ENCODE measurements at regions not wholly inside any gene's neighbourhood (a gene's known extent, or its start where the extent isn't known, plus 50 kb on each side); places are given as distances from the start of the nearest gene placed in this dataset.

GRCh38 chr3:162175878-162176277 lies 679.3 kb downstream of the OTOL1 start:
- Histone ChIP-seq H3K27me3 (replicated peaks; ENCODE audit: insufficient read depth) (no peaks in the 10 kb centered on the region), H3K27ac (no peak overlapping the region), H3K9me3 (no peaks in the 10 kb centered on the region), H3K36me3 (no peaks in the 10 kb centered on the region), H3K4me1 (ENCODE audit: control insufficient read depth in 1 of 2, low read depth in 2 of 2) (no peaks in the 10 kb centered on the region), H3K4me3 (no peak overlapping the region)
- ATAC-seq (ENCODE audit: insufficient number of reproducible peaks, low FRiP score, low read depth), result no peak
- DNase-seq (ENCODE audit: low spot score), result no peak
- no peak for TF ChIP-seq CTCF (IDR thresholded peaks at IDR 0.05)

DNA sequence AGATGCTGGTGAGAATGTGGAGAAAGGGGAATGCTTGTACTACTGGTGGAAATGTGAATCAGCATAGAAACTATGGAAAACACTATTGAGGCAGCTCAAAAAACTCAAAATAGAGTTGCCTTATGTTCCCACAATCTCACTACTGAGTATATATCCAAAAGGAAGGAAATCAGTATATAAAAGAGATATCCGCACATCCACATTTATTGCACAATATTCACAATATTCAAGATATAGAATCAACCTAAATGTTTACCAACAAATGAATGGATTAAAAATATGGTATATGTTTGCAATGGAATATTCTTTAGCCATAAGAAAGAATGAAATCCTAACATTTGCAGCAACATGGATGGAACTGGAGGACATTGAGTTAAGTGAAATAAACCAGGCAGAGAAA lies 686.8 kb downstream of the OTOL1 start:
- no peaks in the 10 kb centered on the region for H3K9me3 ChIP-seq
- no peaks in the 10 kb centered on the region for H3K36me3 ChIP-seq
- no peak overlapping the region for H3K4me3 ChIP-seq
- H3K27me3 ChIP-seq (replicated peaks; ENCODE audit: insufficient read depth), result no peaks in the 10 kb centered on the region
- DNase-seq (ENCODE audit: low spot score), result no peak
- no peak for ATAC-seq (ENCODE audit: insufficient number of reproducible peaks, low FRiP score, low read depth)
- no peak for TF ChIP-seq CTCF (IDR thresholded peaks at IDR 0.05)
- H3K4me1 ChIP-seq (ENCODE audit: control insufficient read depth in 1 of 2, low read depth in 2 of 2), result no peaks in the 10 kb centered on the region
- H3K27ac ChIP-seq, result no peak overlapping the region

DNA sequence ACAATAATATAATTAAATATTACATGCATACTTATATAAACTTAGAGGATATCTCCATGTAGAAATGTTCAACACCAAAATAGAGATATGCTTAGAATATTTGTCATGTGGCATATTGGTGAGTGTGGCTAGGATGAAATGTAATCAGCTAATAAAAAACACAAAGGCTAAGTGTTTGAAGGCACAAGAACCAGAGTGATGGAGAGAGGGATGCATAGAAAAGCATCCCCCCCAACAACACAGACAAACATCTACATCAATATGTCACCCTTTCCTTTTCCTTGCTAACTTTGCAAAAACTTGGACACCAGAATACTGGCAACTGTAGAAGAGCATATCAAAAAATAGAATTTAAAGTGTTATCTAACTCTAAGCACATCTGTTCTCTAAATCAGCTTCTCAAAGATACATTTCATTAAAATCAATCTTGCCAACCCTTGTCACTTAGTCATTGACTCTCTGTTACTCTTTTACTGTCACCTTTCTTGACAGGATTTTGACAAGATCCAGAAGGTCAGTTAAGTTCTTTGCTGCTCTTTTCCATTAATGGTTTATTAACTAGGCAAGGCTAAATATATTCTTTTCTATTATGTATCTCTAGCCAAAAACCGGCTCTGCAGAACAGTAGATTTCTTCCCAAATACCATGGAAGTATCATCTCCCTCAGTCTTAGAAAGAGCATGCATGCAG lies 695.9 kb downstream of the OTOL1 start:
- no peak for TF ChIP-seq CTCF (IDR thresholded peaks at IDR 0.05)
- Histone ChIP-seq H3K27ac (no peak overlapping the region), H3K4me3 (no peak overlapping the region), H3K4me1 (ENCODE audit: control insufficient read depth in 1 of 2, low read depth in 2 of 2) (no peaks in the 10 kb centered on the region), H3K9me3 (no peaks in the 10 kb centered on the region), H3K36me3 (no peaks in the 10 kb centered on the region), H3K27me3 (replicated peaks; ENCODE audit: insufficient read depth) (no peaks in the 10 kb centered on the region)
- ATAC-seq (ENCODE audit: insufficient number of reproducible peaks, low FRiP score, low read depth) (no peak), DNase-seq (ENCODE audit: low spot score) (no peak)

DNA sequence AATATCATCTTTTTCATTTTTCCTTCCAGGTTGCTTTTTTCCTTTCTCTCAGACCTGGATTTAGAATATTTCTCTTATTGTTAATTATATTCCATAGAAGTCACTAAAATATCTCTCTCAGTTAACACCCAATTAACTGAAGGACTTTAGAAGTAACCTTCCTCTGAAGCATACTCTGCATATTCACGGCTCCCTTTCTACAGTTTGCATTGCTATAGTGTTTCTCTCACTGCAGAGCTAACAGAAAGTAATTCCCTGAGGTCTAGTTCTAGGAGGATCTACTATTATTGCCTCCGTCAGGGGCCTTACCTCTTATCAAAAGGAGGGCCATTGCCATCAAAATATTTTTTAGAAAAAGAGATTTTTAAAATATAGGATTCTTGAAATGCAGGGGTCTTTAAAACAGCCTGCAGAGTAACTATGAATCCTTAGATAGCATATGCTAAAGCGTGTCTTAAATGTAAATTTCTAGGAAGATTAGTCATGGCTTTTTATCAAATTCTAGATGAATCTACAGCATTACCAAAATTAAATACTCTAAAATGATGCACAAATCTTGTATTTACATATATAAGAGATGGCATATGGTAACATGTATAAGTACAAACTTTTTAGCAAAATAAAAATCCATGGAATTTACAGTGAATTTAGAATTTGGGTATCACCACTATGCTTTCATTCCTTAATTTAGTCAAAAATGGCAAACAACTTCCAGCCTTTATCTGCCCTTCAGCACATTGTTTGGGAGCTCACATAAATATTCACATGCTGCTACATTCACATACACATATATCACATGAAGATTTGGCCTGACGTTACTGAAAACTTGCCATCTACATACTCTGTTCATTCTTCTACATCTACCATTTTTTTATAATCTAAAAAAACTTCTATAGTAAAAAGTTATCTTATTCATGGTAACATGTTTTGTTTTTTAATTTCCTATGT lies 696.8 kb downstream of the OTOL1 start:
- Histone ChIP-seq H3K4me3 (no peak overlapping the region), H3K9me3 (no peaks in the 10 kb centered on the region), H3K27me3 (replicated peaks; ENCODE audit: insufficient read depth) (no peaks in the 10 kb centered on the region), H3K4me1 (ENCODE audit: control insufficient read depth in 1 of 2, low read depth in 2 of 2) (no peaks in the 10 kb centered on the region), H3K36me3 (no peaks in the 10 kb centered on the region), H3K27ac (no peak overlapping the region)
- TF ChIP-seq CTCF (IDR thresholded peaks at IDR 0.05), result no peak
- DNase-seq (ENCODE audit: low spot score) (no peak), ATAC-seq (ENCODE audit: insufficient number of reproducible peaks, low FRiP score, low read depth) (no peak)

DNA sequence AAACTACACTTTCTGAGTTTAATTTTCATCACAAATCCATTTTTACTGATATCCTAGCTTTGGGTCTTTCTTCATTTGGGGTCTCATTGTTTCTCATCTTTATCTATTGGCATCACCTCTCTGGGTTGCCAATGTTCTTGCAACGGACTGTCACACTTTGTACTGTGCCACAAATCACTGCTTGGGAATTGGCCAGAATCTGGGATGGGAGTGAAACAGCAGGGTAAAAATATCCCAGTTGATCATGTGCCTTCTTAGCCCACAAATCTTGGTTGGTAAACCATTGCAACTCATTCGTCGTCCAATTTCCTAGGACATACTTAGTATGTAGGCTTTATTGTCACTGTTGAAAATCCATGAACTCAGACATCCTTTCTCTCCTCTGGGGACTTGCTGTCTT lies 698.5 kb downstream of the OTOL1 start:
- no peaks in the 10 kb centered on the region for H3K9me3 ChIP-seq
- H3K4me1 ChIP-seq (ENCODE audit: control insufficient read depth in 1 of 2, low read depth in 2 of 2), result no peaks in the 10 kb centered on the region
- ATAC-seq (ENCODE audit: insufficient number of reproducible peaks, low FRiP score, low read depth) (no peak), DNase-seq (ENCODE audit: low spot score) (no peak)
- H3K27ac ChIP-seq, result no peak overlapping the region
- no peaks in the 10 kb centered on the region for H3K36me3 ChIP-seq
- H3K4me3 ChIP-seq, result no peak overlapping the region
- no peaks in the 10 kb centered on the region for H3K27me3 ChIP-seq (replicated peaks; ENCODE audit: insufficient read depth)
- TF ChIP-seq CTCF (IDR thresholded peaks at IDR 0.05), result no peak

Data from thoracic aorta (tissue), 2 donors.